H1 (cell line): ENCODE measurements at regions not wholly inside any gene's neighbourhood (a gene's known extent, or its start where the extent isn't known, plus 50 kb on each side); places are given as distances from the start of the nearest gene placed in this dataset.

Experiments
- CTCF ChIA-PET: fragments of 300-600 bp; sonication (Branson Sonifier 250); formaldehyde crosslinking; loops from one replicate; lab custom pipeline; 2021; ENCODE audit not compliant: partially characterized antibody; lab: Charles Lee
- POLR2A ChIA-PET: fragments of 300-600 bp; sonication (Branson Sonifier 250); formaldehyde crosslinking; loops from one replicate; lab custom pipeline; 2021; ENCODE audit warnings: inconsistent platforms; ENCODE audit not compliant: partially characterized antibody; lab: Charles Lee
- DNase-seq, 2 experiments: peaks; one replicate each; pipeline versions ENCODE4 v3.0.0 to v3.0.0-alpha.2; 2010 to 2022; ENCODE audit warnings: low spot score in 2 of 2, low read depth in 1 of 2, mixed read lengths in 1 of 2
- FAIRE-seq: peaks from 2 replicates; lab custom pipeline; 2011; peaks lifted over from hg19 to GRCh38; lab: Jason Lieb, UNC
- H2AFZ ChIP-seq: 2 replicates; pipeline ENCODE4 v1.8.1; 2012; ENCODE audit warnings: low read length, inconsistent platforms
- H2AK5ac ChIP-seq: 2 replicates; pipeline ENCODE4 v1.6.1; 2013; ENCODE audit warnings: low read depth, low read length
- H2BK120ac ChIP-seq: replicated peaks from 2 replicates; pipeline ENCODE3; 2013; ENCODE audit warnings: low read depth, low read length, inconsistent platforms
- H2BK12ac ChIP-seq: 2 replicates; pipeline ENCODE4 v1.6.1; 2013; ENCODE audit warnings: low read depth, low read length
- H2BK15ac ChIP-seq: 2 replicates; pipeline ENCODE4 v1.6.1; 2013; ENCODE audit warnings: low read length
- H2BK20ac ChIP-seq: 2 replicates; pipeline ENCODE4 v1.6.1; 2013; ENCODE audit warnings: low read length
- H2BK5ac ChIP-seq: 2 replicates; pipeline ENCODE4 v1.6.1; 2013; ENCODE audit warnings: low read depth, low read length
- H3K14ac ChIP-seq: 2 replicates; pipeline ENCODE4 v1.6.1; 2013; ENCODE audit warnings: inconsistent platforms; ENCODE audit not compliant: insufficient read length
- H3K18ac ChIP-seq: 2 replicates; pipeline ENCODE4 v1.6.1; 2013; ENCODE audit warnings: low read length; ENCODE audit errors: extremely low read depth
- H3K23ac ChIP-seq: 2 replicates; pipeline ENCODE4 v1.6.1; 2013; ENCODE audit warnings: inconsistent platforms; ENCODE audit not compliant: insufficient read length
- H3K23me2 ChIP-seq: 2 replicates; pipeline ENCODE4 v1.6.1; 2013; ENCODE audit warnings: low read depth, low read length
- H3K27ac ChIP-seq: 2 replicates; pipeline ENCODE4 v1.6.1; 2011; ENCODE audit warnings: low read depth, low read length, inconsistent platforms
- H3K27me3 ChIP-seq, 4 experiments: replicated peaks in 1 of 4; 1 replicate in 1 of 4; 2 replicates in 3 of 4; pipeline versions ENCODE4 v1.6.1 to v1.8.1; 2011 to 2013; ENCODE audit warnings: low read length in 3 of 4, mild to moderate bottlenecking in 3 of 4, inconsistent platforms in 2 of 4, mixed read lengths in 2 of 4, moderate library complexity in 1 of 4; ENCODE audit not compliant: control insufficient read depth in 3 of 4, insufficient read depth in 3 of 4; ENCODE audit errors: extremely low read depth in 1 of 4
- H3K36me3 ChIP-seq, 4 experiments: 2 replicates each; pipeline versions ENCODE4 v1.6.1 to v1.8.1; 2011 to 2013; ENCODE audit warnings: mild to moderate bottlenecking in 4 of 4, low read length in 3 of 4, moderate library complexity in 2 of 4, control low read depth in 1 of 4, inconsistent platforms in 1 of 4; ENCODE audit not compliant: insufficient read depth in 4 of 4, control insufficient read depth in 2 of 4
- H3K4ac ChIP-seq: replicated peaks from 2 replicates; pipeline ENCODE3; 2013; ENCODE audit warnings: low read length, low read depth, mixed read lengths, inconsistent platforms; ENCODE audit not compliant: insufficient read length
- H3K4me1 ChIP-seq, 4 experiments: replicated peaks in 1 of 4; 1 replicate in 1 of 4; 2 replicates in 3 of 4; pipeline versions ENCODE4 v1.6.1 to v1.8.1; 2011 to 2013; ENCODE audit warnings: low read length in 3 of 4, inconsistent platforms in 2 of 4, mixed read lengths in 1 of 4; ENCODE audit not compliant: insufficient read depth in 4 of 4, control insufficient read depth in 3 of 4
- H3K4me2 ChIP-seq, 2 experiments: 2 replicates each; pipeline versions ENCODE4 v1.6.1 to v1.8.1; 2011 to 2013; ENCODE audit warnings: low read depth in 2 of 2, low read length in 2 of 2, control low read depth in 1 of 2, inconsistent platforms in 1 of 2, mild to moderate bottlenecking in 1 of 2; ENCODE audit not compliant: insufficient read depth in 1 of 2
- H3K4me3 ChIP-seq, 4 experiments: fragments of 200-600, 300-600 bp in 1 of 4; sonication (generic), shearing (Covaris generic), sonication (Bioruptor Twin) in 1 of 4; 2 replicates each; pipeline versions ENCODE4 v1.5.1 to v1.8.1; 2011 to 2016; ENCODE audit warnings: low read length in 4 of 4, low read depth in 3 of 4, control low read depth in 2 of 4, inconsistent platforms in 2 of 4, mild to moderate bottlenecking in 2 of 4, mixed read lengths in 1 of 4, moderate library complexity in 1 of 4; ENCODE audit not compliant: insufficient read depth in 2 of 4; ENCODE audit errors: extremely low read depth in 1 of 4
- H3K56ac ChIP-seq: replicated peaks from 2 replicates; pipeline ENCODE3; 2013; ENCODE audit warnings: low read depth, mild to moderate bottlenecking, mixed read lengths, low read length, inconsistent platforms; ENCODE audit not compliant: insufficient read length
- H3K79me1 ChIP-seq: 2 replicates; pipeline ENCODE4 v1.6.1; 2013; ENCODE audit warnings: low read depth, low read length, control low read depth
- H3K79me2 ChIP-seq, 2 experiments: 2 replicates each; pipeline versions ENCODE4 v1.6.1 to v1.8.1; 2012 to 2013; ENCODE audit warnings: low read length in 2 of 2, mild to moderate bottlenecking in 2 of 2, inconsistent platforms in 1 of 2; ENCODE audit not compliant: insufficient read depth in 2 of 2, control insufficient read depth in 1 of 2
- H3K9ac ChIP-seq, 4 experiments: replicated peaks in 1 of 4; 1 replicate in 1 of 4; 2 replicates in 3 of 4; pipeline versions ENCODE4 v1.6.1 to v1.8.1; 2011 to 2013; ENCODE audit warnings: low read depth in 3 of 4, low read length in 3 of 4, control low read depth in 2 of 4, mild to moderate bottlenecking in 2 of 4, moderate library complexity in 2 of 4, inconsistent platforms in 1 of 4; ENCODE audit errors: extremely low read depth in 1 of 4
- H3K9me3 ChIP-seq, 2 experiments: 2 replicates each; pipeline versions ENCODE4 v1.6.1 to v1.8.1; 2012 to 2013; ENCODE audit warnings: mild to moderate bottlenecking in 2 of 2, moderate library complexity in 2 of 2, control low read depth in 1 of 2, inconsistent platforms in 1 of 2, low read depth in 1 of 2, low read length in 1 of 2, mixed read lengths in 1 of 2; ENCODE audit not compliant: insufficient read depth in 2 of 2
- H4K20me1 ChIP-seq, 2 experiments: replicated peaks in 1 of 2; 2 replicates each; pipeline versions ENCODE3 to v1.8.1; 2011 to 2013; ENCODE audit warnings: inconsistent platforms in 2 of 2, low read length in 2 of 2, mild to moderate bottlenecking in 1 of 2; ENCODE audit not compliant: insufficient read depth in 2 of 2, control insufficient read depth in 1 of 2
- H4K5ac ChIP-seq: 2 replicates; pipeline ENCODE4 v1.6.1; 2013; ENCODE audit warnings: low read length, low read depth, mixed read lengths, inconsistent platforms; ENCODE audit not compliant: insufficient read length
- H4K8ac ChIP-seq: 2 replicates; pipeline ENCODE4 v1.8.0; 2013; ENCODE audit warnings: mild to moderate bottlenecking, moderate library complexity, low read length, inconsistent platforms; ENCODE audit not compliant: insufficient read depth; ENCODE audit errors: extremely low read depth
- H4K91ac ChIP-seq: replicated peaks from 2 replicates; pipeline ENCODE3; 2013; ENCODE audit warnings: low read length, mixed read lengths, inconsistent platforms; ENCODE audit not compliant: insufficient read length
- WGBS, 2 experiments: shearing (Covaris generic) in 1 of 2; methylation state at CpG; one replicate each; pipeline versions ENCODE4 v1.1.6 to v1.1.7; 2013 to 2015; ENCODE audit warnings: low lambda C conversion rate in 2 of 2, mixed read lengths in 2 of 2, inconsistent platforms in 1 of 2, low coverage in 1 of 2, missing lambda C conversion rate in 1 of 2; ENCODE audit not compliant: insufficient replicate concordance in 2 of 2, insufficient coverage in 1 of 2, insufficient read length in 1 of 2; ENCODE audit errors: extremely low coverage in 1 of 2, missing lambda C conversion rate in 1 of 2; 5-methylcytosine and 5-hydroxymethylcytosine counted together

- Histone ChIP-seq H3K27ac (no peak overlapping the region), H4K8ac (no peak overlapping the region), H2AFZ (peak overlapping the region; percentile 78; the same call in 1 of the 2 replicates), H3K4me2 (no peak overlapping the region), H4K5ac (no peak overlapping the region), H2BK12ac (no peak overlapping the region), H2BK15ac (no peak overlapping the region), H2BK120ac (no peak overlapping the region), H3K9me3 (no peaks in the 10 kb centered on the region), H3K27me3 (no peaks in the 10 kb centered on the region), H3K79me2 (no peaks in the 10 kb centered on the region), H3K56ac (no peak overlapping the region), H3K36me3 (no peaks in the 10 kb centered on the region), H3K4me3 (no peak overlapping the region), H3K23ac (no peak overlapping the region), H4K20me1 (no peaks in the 10 kb centered on the region), H3K14ac (no peak overlapping the region), H3K79me1 (no peaks in the 10 kb centered on the region), H3K9ac (no peak overlapping the region), H4K91ac (no peak overlapping the region), H3K4ac (no peak overlapping the region), H3K23me2 (no peaks in the 10 kb centered on the region; the same call in 1 of the 2 replicates), H3K4me1 (no peaks in the 10 kb centered on the region; a peak in 1 of 7 replicates), H3K18ac (no peak overlapping the region), H2AK5ac (no peak overlapping the region), H2BK20ac (no peak overlapping the region), H2BK5ac (no peak overlapping the region)
- CTCF ChIA-PET = interaction anchor here (3.4 kb wide), 1 partner anchor 696 kb away, joined by 12 read pairs; no protein-coding TSS in a partner anchor
- FAIRE-seq = no peak
- DNase-seq = no peak
- 92% methylated on average over 6 of the region's 6 CpGs; no CpG with 5 or more reads in 1 of the 2 experiments for WGBS, 2 experiments
- POLR2A ChIA-PET = no interaction called here
These were observed 618.3 kb upstream of the AGTR1 start for GRCh38 chr3:148079370-148079769.
